HL-60 (cell line): ENCODE measurements at regions not wholly inside any gene's neighbourhood (a gene's known extent, or its start where the extent isn't known, plus 50 kb on each side); places are given as distances from the start of the nearest gene placed in this dataset.

Experiments
- TF ChIP-seq, protein P1 (sequence below): IDR thresholded peaks from one replicate; pipeline ENCODE4 v1.5.1; 2011; ENCODE audit warnings: low read length, control low read depth, inconsistent platforms; ENCODE audit not compliant: insufficient read depth
- TF ChIP-seq, protein P2 (sequence below): IDR thresholded peaks from 2 replicates; pipeline ENCODE4 v1.6.1; 2012; ENCODE audit warnings: low read depth; ENCODE audit not compliant: insufficient replicate concordance

DNA sequence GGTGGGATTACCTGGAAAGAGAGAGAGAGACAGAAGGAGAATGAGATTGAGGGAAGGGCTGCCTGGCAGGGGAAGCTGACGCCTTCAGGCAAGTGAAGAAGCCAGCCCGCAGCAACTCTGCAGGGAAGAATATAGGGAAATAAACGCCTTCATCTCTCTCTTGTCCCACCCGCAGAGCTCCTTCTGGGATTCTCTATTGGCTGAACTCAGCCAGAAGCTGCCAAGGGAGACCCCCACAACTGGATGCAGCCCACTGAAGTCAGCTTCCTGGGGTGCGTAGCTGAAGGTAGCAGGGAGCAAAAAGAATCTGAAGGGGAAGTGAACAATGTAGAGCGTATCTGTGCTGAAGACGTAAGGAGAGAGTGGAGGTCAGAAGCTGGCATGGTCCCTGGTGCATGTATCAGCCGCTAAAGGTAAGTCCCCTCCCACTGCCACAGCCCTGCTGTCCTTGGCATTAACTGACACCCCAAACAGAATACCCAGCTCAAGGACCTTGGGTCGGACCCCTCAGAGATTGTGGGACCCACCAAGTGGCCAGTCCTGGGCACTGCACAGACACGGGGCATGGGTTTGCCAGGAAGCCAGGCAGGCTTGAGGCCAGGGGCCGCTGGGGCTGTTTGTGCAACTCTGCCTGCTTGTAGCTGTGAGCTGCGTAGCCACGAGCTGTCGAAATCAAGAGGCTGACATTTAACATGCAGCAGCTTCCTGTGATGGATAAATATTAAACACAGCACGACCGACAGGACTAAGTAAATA, 469.9 kb downstream of the MN1 start:
- TF ChIP-seq, protein P1, sequence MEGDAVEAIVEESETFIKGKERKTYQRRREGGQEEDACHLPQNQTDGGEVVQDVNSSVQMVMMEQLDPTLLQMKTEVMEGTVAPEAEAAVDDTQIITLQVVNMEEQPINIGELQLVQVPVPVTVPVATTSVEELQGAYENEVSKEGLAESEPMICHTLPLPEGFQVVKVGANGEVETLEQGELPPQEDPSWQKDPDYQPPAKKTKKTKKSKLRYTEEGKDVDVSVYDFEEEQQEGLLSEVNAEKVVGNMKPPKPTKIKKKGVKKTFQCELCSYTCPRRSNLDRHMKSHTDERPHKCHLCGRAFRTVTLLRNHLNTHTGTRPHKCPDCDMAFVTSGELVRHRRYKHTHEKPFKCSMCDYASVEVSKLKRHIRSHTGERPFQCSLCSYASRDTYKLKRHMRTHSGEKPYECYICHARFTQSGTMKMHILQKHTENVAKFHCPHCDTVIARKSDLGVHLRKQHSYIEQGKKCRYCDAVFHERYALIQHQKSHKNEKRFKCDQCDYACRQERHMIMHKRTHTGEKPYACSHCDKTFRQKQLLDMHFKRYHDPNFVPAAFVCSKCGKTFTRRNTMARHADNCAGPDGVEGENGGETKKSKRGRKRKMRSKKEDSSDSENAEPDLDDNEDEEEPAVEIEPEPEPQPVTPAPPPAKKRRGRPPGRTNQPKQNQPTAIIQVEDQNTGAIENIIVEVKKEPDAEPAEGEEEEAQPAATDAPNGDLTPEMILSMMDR, result no peak
- TF ChIP-seq, protein P2, sequence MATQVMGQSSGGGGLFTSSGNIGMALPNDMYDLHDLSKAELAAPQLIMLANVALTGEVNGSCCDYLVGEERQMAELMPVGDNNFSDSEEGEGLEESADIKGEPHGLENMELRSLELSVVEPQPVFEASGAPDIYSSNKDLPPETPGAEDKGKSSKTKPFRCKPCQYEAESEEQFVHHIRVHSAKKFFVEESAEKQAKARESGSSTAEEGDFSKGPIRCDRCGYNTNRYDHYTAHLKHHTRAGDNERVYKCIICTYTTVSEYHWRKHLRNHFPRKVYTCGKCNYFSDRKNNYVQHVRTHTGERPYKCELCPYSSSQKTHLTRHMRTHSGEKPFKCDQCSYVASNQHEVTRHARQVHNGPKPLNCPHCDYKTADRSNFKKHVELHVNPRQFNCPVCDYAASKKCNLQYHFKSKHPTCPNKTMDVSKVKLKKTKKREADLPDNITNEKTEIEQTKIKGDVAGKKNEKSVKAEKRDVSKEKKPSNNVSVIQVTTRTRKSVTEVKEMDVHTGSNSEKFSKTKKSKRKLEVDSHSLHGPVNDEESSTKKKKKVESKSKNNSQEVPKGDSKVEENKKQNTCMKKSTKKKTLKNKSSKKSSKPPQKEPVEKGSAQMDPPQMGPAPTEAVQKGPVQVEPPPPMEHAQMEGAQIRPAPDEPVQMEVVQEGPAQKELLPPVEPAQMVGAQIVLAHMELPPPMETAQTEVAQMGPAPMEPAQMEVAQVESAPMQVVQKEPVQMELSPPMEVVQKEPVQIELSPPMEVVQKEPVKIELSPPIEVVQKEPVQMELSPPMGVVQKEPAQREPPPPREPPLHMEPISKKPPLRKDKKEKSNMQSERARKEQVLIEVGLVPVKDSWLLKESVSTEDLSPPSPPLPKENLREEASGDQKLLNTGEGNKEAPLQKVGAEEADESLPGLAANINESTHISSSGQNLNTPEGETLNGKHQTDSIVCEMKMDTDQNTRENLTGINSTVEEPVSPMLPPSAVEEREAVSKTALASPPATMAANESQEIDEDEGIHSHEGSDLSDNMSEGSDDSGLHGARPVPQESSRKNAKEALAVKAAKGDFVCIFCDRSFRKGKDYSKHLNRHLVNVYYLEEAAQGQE, result no peak
